Erythroblast (primary cell): ENCODE measurements at regions not wholly inside any gene's neighbourhood (a gene's known extent, or its start where the extent isn't known, plus 50 kb on each side); places are given as distances from the start of the nearest gene placed in this dataset.

ENCODE experiments used
- GATA1 ChIP-seq: IDR thresholded peaks from 2 replicates; pipeline ENCODE4 v1.6.1; 2011; ENCODE audit warnings: low read depth, mild to moderate bottlenecking, control low read depth, low read length, moderate library complexity
- POLR2A ChIP-seq: IDR thresholded peaks from 2 replicates; pipeline ENCODE4 v1.6.1; 2011; ENCODE audit warnings: mild to moderate bottlenecking, low read length

GRCh38 chr17:63116967-63117830 is 151.2 kb downstream of the TANC2 start:
- TF ChIP-seq POLR2A, result no peak
- TF ChIP-seq GATA1, result no peak
